HepG2 (cell line): ENCODE measurements at regions not wholly inside any gene's neighbourhood (a gene's known extent, or its start where the extent isn't known, plus 50 kb on each side); places are given as distances from the start of the nearest gene placed in this dataset.
"Not testable (repeated sequence)": the region's sequence is repeated elsewhere in the genome, so short reads cannot be mapped to it uniquely, and the experiment has no call there.

Experiments
- ATAC-seq: fragments of 200-7000 bp; cut with Tn5 transposase; 3 replicates; pipeline ENCODE4 v1.9.1; 2020; ENCODE audit warnings: mild to moderate bottlenecking, moderate library complexity
- BruUV-seq: library from RNA; stranded (reverse); fragments of 400-500 nt; replicated peaks from 2 replicates; lab custom pipeline; 2021; lab: Mats Ljungman, UMichigan
- CTCF ChIA-PET: fragments of 300-600 bp; formaldehyde crosslinking; extraction: SDS; loops from one replicate; lab custom pipeline; 2021; ENCODE audit warnings: low total read pairs, inconsistent platforms, low intra/inter-chr PET ratio; lab: Yijun Ruan, JAX
- POLR2A ChIA-PET: fragments of 350-600 bp; sonication (Branson Sonifier 250); formaldehyde crosslinking; loops from one replicate; lab custom pipeline; 2020; ENCODE audit warnings: antibody characterized with exemption, inconsistent platforms; lab: Yijun Ruan, JAX
- DNase-seq: peaks from one replicate; pipeline ENCODE4 v3.0.0-alpha.2; 2015; ENCODE audit warnings: low spot score
- FAIRE-seq: peaks from 3 replicates; lab custom pipeline; 2011; peaks lifted over from hg19 to GRCh38; lab: Jason Lieb, UNC
- H2AFZ ChIP-seq: one replicate; pipeline ENCODE4 v1.6.1; 2011; ENCODE audit warnings: low read length, inconsistent platforms
- H3K27ac ChIP-seq: fragments of 300-600 bp; 3 replicates; pipeline ENCODE4 v1.8.0; 2011; ENCODE audit warnings: mixed run types, mild to moderate bottlenecking, mixed read lengths, low read length, inconsistent platforms; ENCODE audit not compliant: insufficient read depth; ENCODE audit errors: extremely low read length
- H3K27me3 ChIP-seq, 2 experiments: fragments of 200-600 bp in 1 of 2; 2 replicates in 1 of 2; 3 replicates in 1 of 2; pipeline versions ENCODE4 v1.6.0 to v1.8.0; 2011; ENCODE audit warnings: low read length in 2 of 2, mild to moderate bottlenecking in 2 of 2, moderate library complexity in 2 of 2, inconsistent platforms in 1 of 2; ENCODE audit not compliant: insufficient read depth in 2 of 2, control insufficient read depth in 1 of 2
- H3K36me3 ChIP-seq, 2 experiments: fragments of 200-600 bp in 1 of 2; replicated peaks in 1 of 2; 2 replicates in 1 of 2; 3 replicates in 1 of 2; pipeline versions ENCODE4 v1.5.1 to v1.8.0; 2011; ENCODE audit warnings: low read length in 2 of 2, inconsistent platforms in 1 of 2; ENCODE audit not compliant: insufficient read depth in 2 of 2, control insufficient read depth in 1 of 2
- H3K4me1 ChIP-seq: 2 replicates; pipeline ENCODE4 v1.5.1; 2012; ENCODE audit warnings: low read length, inconsistent platforms; ENCODE audit not compliant: insufficient read depth
- H3K4me2 ChIP-seq: 2 replicates; pipeline ENCODE4 v1.6.0; 2011; ENCODE audit warnings: low read depth, low read length, inconsistent platforms
- H3K4me3 ChIP-seq, 3 experiments: fragments of 200-600 bp in 1 of 3; sonication (generic), shearing (Covaris generic) in 1 of 3; replicated peaks in 1 of 3; 2 replicates each; pipeline ENCODE4 v1.5.1; 2011 to 2016; ENCODE audit warnings: low read length in 3 of 3, inconsistent platforms in 2 of 3, low read depth in 2 of 3, mild to moderate bottlenecking in 2 of 3, control low read depth in 1 of 3, mixed read lengths in 1 of 3; ENCODE audit not compliant: insufficient read depth in 1 of 3
- H3K79me2 ChIP-seq: one replicate; pipeline ENCODE4 v1.6.1; 2011; ENCODE audit warnings: low read length, inconsistent platforms; ENCODE audit not compliant: insufficient read depth
- H3K9ac ChIP-seq: 2 replicates; pipeline ENCODE4 v1.6.0; 2011; ENCODE audit warnings: mild to moderate bottlenecking, low read depth, low read length, inconsistent platforms; ENCODE audit not compliant: insufficient read depth
- H3K9me3 ChIP-seq: 2 replicates; pipeline ENCODE4 v1.5.1; 2012; ENCODE audit warnings: mild to moderate bottlenecking, low read length
- H4K20me1 ChIP-seq: 2 replicates; pipeline ENCODE4 v1.6.0; 2011; ENCODE audit warnings: inconsistent platforms, mild to moderate bottlenecking, low read length, moderate library complexity; ENCODE audit not compliant: insufficient read depth
- ATF7 ChIP-seq, 2 experiments: fragments of 450-650 bp in 1 of 2; sonication (generic) in 1 of 2; formaldehyde crosslinking in 1 of 2; IDR thresholded peaks; 2 replicates each; pipeline versions ENCODE4 v1.4.0 to v1.6.1; 2016 to 2020; ENCODE audit warnings: antibody characterized with exemption in 1 of 2, mild to moderate bottlenecking in 1 of 2, missing genetic modification reagents in 1 of 2
- IRF2 ChIP-seq: IDR thresholded peaks from 2 replicates; pipeline ENCODE4 v1.6.1; 2018; ENCODE audit warnings: missing genetic modification reagents, missing compliant biosample characterization
- MEF2D ChIP-seq: sonication (generic); formaldehyde crosslinking; IDR thresholded peaks from 2 replicates; pipeline ENCODE4 v1.5.1; 2020; ENCODE audit warnings: mild to moderate bottlenecking, missing genetic modification reagents
- RBM39 ChIP-seq: fragments of 200-400 bp; formaldehyde crosslinking; IDR thresholded peaks from one replicate; pipeline ENCODE4 v1.6.1; 2018; ENCODE audit warnings: antibody characterized with exemption, mild to moderate bottlenecking, low read depth, low read length; ENCODE audit not compliant: poor library complexity, severe bottlenecking
- ZNF605 ChIP-seq: sonication (generic); formaldehyde crosslinking; IDR thresholded peaks from 2 replicates; pipeline ENCODE4 v1.8.0; 2022; ENCODE audit warnings: mild to moderate bottlenecking, missing genetic modification reagents
- ZNF781 ChIP-seq: sonication (generic); formaldehyde crosslinking; IDR thresholded peaks from 2 replicates; pipeline ENCODE4 v1.5.1; 2020; ENCODE audit warnings: borderline replicate concordance, mild to moderate bottlenecking, missing genetic modification reagents; ENCODE audit errors: not compliant biosample characterization
- ZSCAN30 ChIP-seq: sonication (generic); formaldehyde crosslinking; IDR thresholded peaks from 2 replicates; pipeline ENCODE4 v1.5.0; 2020; ENCODE audit warnings: mild to moderate bottlenecking, missing genetic modification reagents
- WGBS: methylation state at CpG from one replicate; pipeline ENCODE4 v1.1.6; 2017; ENCODE audit warnings: low lambda C conversion rate; 5-methylcytosine and 5-hydroxymethylcytosine counted together
- in situ Hi-C: cut with HindIII; loops from 2 replicates; pipeline ENCODE4 v1.10.0; 2017; ENCODE audit warnings: low pct_unique_long_range_greater_than_20kb; ENCODE audit not compliant: extremely low pct_ligation_motif_present
- intact Hi-C: fragments of 100-400 bp; cut with micrococcal nuclease; formaldehyde crosslinking; loops from one replicate; pipeline ENCODE4 v1.10.0; 2022; ENCODE audit not compliant: unreplicated experiment

GRCh38 chr2:122034777-122035176 lies 279.3 kb downstream of the TSN start:
- Histone ChIP-seq H4K20me1 (no peaks in the 10 kb centered on the region), H3K9ac (no peak overlapping the region), H3K4me1 (no peaks in the 10 kb centered on the region), H3K9me3 (no peaks in the 10 kb centered on the region), H3K36me3 (no peaks in the 10 kb centered on the region), H3K4me3 (no peak overlapping the region), H3K27ac (no peak overlapping the region), H3K79me2 (no peaks in the 10 kb centered on the region), H3K27me3 (peaks cover 1 to 14% of the 10 kb centered on the region in 2 experiments; a peak in 3 of 5 replicates), H3K4me2 (no peak overlapping the region), H2AFZ (no peak overlapping the region)
- intact Hi-C loops = no loop called here
- FAIRE-seq = no peak
- TF ChIP-seq ZNF781 (CRISPR knock-in tag) (no peak), ZSCAN30 (CRISPR knock-in tag) (no peak), MEF2D (no peak), RBM39 (no peak), ZNF605 (no peak), IRF2 (CRISPR knock-in tag) (no peak)
- DNase-seq = no peak
- BruUV-seq = no TSS peak
- POLR2A ChIA-PET = no interaction called here
- ATAC-seq = no peak
- in situ Hi-C loops = no loop called here
- CTCF ChIA-PET = no interaction called here
- WGBS = 23% methylated on average over 4 of the region's 4 CpGs

- H3K4me2 ChIP-seq; H3K4me1 ChIP-seq; intact Hi-C loops; CTCF ChIA-PET; BruUV-seq; H3K36me3 ChIP-seq; H3K9ac ChIP-seq; ATAC-seq; DNase-seq; H4K20me1 ChIP-seq; H2AFZ ChIP-seq; in situ Hi-C loops; POLR2A ChIA-PET; H3K79me2 ChIP-seq; FAIRE-seq; H3K9me3 ChIP-seq; H3K27ac ChIP-seq; H3K4me3 ChIP-seq; H3K27me3 ChIP-seq; TF ChIP-seq ATF7 (CRISPR knock-in tag; IDR thresholded peaks at IDR 0.05): not testable (repeated sequence)
- TF ChIP-seq ATF7 (IDR thresholded peaks at IDR 0.05) = peak; percentile 71
- WGBS = 13% methylated on average over 4 of the region's 4 CpGs
These were observed 283.4 kb downstream of the TSN start for GRCh38 chr2:122038816-122039215.
